ENCODE measurements at regions not wholly inside any gene's neighbourhood (a gene's known extent, or its start where the extent isn't known, plus 50 kb on each side); places are given as distances from the start of the nearest gene placed in this dataset.
"Not testable (repeated sequence)": the region's sequence is repeated elsewhere in the genome, so short reads cannot be mapped to it uniquely, and the experiment has no call there.

DNA sequence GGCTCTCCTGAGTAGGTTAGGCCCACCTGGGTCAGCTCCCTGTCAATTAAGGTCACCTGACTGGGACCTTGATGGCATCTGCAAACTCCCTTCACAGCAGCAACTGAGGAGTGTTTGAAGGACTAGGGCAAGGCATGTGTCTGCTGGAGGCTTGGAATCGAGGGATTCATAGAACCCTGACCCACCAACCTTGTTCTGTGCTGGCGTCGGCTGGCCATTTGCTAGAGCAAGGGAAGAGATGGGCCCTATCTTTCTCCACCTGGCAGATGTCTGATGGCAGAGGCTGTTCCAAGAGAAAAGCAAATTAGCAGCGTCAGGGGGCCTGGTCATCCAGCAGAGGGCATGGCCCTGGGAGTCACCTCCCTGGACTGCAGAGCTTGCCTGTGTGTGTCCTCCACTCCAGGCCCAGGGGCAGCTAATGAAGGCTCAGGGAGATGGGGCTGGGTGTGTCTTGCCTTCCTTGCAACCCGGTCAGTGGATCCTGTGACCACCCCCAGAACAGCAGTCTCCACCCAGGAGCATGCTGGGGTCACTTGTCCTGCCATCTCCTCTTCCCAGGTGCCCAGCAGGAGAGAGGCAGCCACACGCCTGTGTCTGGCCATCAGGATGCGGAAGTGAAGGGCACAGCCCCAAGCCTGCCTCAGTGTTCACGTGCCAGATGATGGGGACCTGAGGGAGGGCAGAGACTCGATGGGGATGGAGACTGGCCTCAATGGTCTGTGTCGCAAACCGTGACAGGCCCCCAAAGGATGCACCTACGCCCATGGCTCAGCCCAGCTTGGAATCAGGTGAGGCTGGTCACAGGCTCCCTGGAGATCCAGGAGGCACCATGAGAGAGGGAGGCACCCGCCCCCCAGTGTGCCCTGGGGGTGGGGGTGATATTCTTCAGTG lies 53.9 kb downstream of the BARX1 start:
- no peak for DNase-seq

GRCh38 chr9:93900436-93900819 lies 54.7 kb downstream of the BARX1 start:
- DNase-seq: no peak

GRCh38 chr9:93899609-93900435 lies 55.3 kb downstream of the BARX1 start:
- no peak for DNase-seq

- no peak for DNase-seq
These were observed 56.4 kb downstream of the BARX1 start for GRCh38 chr9:93898502-93899426.

DNA sequence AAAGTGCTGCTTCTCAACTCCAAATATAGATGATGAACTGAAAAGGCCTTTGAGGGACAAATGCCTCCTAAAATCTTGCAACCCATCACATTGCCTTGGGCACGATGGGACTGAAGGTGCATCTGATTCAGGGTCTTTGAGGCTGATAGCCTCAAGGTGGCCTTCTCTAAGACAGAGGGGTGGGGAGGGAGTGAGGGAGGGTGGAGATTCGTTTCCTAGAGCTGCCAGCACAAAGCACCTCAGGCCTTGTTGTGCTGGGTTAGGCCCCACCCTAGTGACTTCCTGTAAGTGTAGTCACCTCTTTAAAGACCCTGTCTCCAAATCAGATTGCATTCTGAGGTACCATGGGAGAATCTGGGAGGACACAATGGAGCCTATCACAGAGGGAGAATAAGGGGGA lies 57.1 kb downstream of the BARX1 start:
- no peak for DNase-seq

GRCh38 chr9:93897075-93897970 lies 57.8 kb downstream of the BARX1 start:
- no peak for DNase-seq

GRCh38 chr9:93896496-93897033 lies 58.6 kb downstream of the BARX1 start:
- no peak for DNase-seq

GRCh38 chr9:93896093-93896492 lies 59.1 kb downstream of the BARX1 start:
- DNase-seq: no peak

DNA sequence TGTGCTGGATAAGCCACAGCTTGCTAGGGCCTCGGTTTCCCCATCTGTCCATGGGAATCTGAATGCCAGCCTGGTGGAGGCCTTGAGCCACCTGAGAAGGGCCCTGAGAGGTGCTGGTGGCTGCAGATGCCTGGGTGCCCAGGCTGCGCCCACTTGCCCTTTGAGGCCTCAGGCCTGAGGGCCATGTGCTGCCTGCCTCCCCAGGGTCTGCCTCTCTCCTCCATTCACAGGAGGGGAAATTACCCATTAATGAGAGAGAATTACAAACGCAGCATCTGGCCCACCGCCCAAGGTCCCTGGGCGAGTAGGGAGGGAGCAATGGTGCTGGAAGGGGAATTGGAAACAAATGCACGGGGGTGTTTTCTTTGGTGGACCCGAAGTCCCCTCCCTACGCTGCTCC lies 59.6 kb downstream of the BARX1 start:
- DNase-seq: no peak

- no peak for DNase-seq
These were observed 60.5 kb downstream of the BARX1 start for GRCh38 chr9:93894691-93895079.

- DNase-seq: no peak
These were observed 61.1 kb downstream of the BARX1 start for GRCh38 chr9:93893899-93894690.

GRCh38 chr9:93893194-93893593 lies 62.0 kb downstream of the BARX1 start:
- no peak for DNase-seq

DNA sequence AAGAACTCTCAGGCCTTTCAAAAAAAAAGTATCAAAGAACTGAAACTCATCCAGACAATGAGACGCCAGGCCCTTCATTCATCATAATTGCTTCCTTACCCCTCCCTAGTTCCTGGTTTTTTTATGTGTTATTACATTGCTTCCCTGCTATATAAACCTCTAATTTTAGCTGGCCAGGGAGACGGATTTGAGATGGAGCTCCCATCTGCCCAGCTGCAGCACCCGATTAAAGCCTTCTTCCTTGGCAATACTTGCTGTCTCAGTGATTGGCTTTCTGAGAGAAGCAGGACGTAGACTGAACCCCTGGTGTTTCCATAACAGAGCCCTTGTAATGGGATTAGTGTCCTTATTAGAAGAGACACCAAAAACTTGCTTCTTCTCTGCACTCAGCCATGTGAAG lies 62.4 kb downstream of the BARX1 start:
- DNase-seq: no peak

- no peak for DNase-seq
These were observed 63.4 kb downstream of the BARX1 start for GRCh38 chr9:93891549-93892310.

GRCh38 chr9:93891050-93891449 lies 64.1 kb downstream of the BARX1 start:
- no peak for DNase-seq

- DNase-seq: no peak
These were observed 64.7 kb downstream of the BARX1 start for GRCh38 chr9:93890436-93890935.

GRCh38 chr9:93886911-93887310 lies 68.2 kb downstream of the BARX1 start:
- no peak for DNase-seq

- no peak for DNase-seq
These were observed 70.3 kb downstream of the BARX1 start for GRCh38 chr9:93884808-93885207.

DNA sequence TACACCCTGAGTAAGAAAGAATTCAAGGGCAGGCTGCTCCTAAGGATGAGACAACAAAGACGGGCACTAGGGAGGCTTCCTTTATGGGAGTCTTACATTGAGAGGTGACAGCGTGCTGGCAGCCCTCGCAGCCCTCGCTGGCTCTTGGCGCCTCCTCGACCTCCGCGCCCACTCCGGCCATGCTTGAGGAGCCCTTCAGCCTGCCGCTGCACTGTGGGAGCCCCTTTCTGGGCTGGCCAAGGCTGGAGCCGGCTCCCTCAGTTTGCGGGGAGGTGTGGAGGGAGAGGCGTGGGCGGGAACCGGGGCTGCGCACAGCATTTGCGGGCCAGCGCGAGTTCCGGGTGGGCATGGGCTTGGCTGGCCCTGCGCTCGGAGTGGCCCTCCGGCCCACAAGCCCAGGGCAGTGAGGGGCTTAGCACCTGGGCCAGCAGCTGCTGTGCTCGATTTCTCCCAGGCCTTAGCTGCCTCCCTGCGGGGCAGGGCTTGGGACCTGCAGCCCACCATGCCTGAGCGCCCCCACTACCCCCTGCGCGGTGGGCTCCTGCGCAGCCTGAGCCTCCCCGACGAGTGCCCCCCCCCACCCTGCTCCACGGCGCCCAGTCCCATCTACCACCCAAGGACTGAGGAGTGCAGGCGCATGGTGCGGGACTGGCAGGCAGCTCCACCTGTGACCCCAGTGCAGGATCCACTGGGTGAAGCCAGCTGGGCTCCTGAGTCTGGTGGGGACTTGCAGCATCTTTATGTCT lies 75.3 kb downstream of the BARX1 start:
- DNase-seq: not testable (repeated sequence)

Measured in inflammatory macrophage treated with lipopolysaccharide for 1 hour (primary cell).